Activated CD4-positive, alpha-beta T cell treated with anti-CD3 and anti-CD28 coated beads, Interleukin-2, amount 10 ng/mL, durations not matched to agents 7 days and 5 days (primary cell): ENCODE measurements at regions not wholly inside any gene's neighbourhood (a gene's known extent, or its start where the extent isn't known, plus 50 kb on each side); places are given as distances from the start of the nearest gene placed in this dataset.
"Not testable (repeated sequence)": the region's sequence is repeated elsewhere in the genome, so short reads cannot be mapped to it uniquely, and the experiment has no call there.

Experiments
- CTCF ChIA-PET: fragments of 350-600 bp; sonication (Branson Sonifier 250); formaldehyde crosslinking; loops from one replicate; lab custom pipeline; 2021; ENCODE audit warnings: antibody characterized with exemption; lab: Charles Lee
- POLR2A ChIA-PET: fragments of 350-600 bp; sonication (Branson Sonifier 250); formaldehyde crosslinking; loops from one replicate; lab custom pipeline; 2021; ENCODE audit warnings: antibody characterized with exemption; lab: Charles Lee
- DNase-seq: peaks from one replicate; pipeline ENCODE4 v3.0.0-alpha.2; 2020
- H3K27ac Mint-ChIP-seq: one replicate; pipeline ENCODE4 v1.8.0; 2021; ENCODE audit warnings: mild to moderate bottlenecking, moderate library complexity, mixed read lengths
- H3K27me3 Mint-ChIP-seq: one replicate; pipeline ENCODE4 v1.8.0; 2021; ENCODE audit warnings: mixed read lengths
- H3K36me3 Mint-ChIP-seq: one replicate; pipeline ENCODE4 v1.8.0; 2021; ENCODE audit warnings: low read depth, mixed read lengths
- H3K4me1 Mint-ChIP-seq: one replicate; pipeline ENCODE4 v1.8.0; 2021; ENCODE audit warnings: mixed read lengths
- H3K4me3 Mint-ChIP-seq: one replicate; pipeline ENCODE4 v1.8.0; 2021; ENCODE audit warnings: mild to moderate bottlenecking, moderate library complexity, mixed read lengths
- H3K9me3 Mint-ChIP-seq: one replicate; pipeline ENCODE4 v1.8.0; 2021; ENCODE audit warnings: mixed read lengths

DNA sequence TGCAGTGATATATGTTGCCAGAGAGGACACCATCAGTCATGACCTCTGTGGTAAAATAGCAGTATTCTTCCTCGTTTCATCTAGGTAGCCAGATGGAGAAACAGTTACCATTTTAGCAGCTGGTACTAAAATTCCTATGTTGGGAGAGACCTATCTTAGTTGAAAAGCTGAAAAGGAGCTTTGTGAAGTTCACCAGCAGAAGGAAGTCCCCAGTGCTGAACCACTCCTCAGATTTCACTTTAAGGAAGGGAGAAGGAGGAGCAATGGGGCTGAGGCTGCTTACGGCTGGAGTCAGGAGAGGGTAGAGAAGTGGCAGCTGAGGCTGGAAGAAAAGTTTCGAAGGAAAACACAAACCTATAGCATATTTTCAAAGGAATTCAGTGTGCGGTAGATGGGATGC, 103.7 kb downstream of the ATXN3L start:
- Mint-ChIP-seq H3K9me3 (peaks cover 2% of the 10 kb centered on the region), H3K4me3 (no peak overlapping the region)

GRCh38 chrX:13215729-13216128, 104.1 kb downstream of the ATXN3L start:
- ChIA-PET CTCF (interaction anchor here (1.3 kb wide), 1 partner anchor 10 kb away, joined by 3 read pairs; no protein-coding TSS in a partner anchor), POLR2A (no interaction called here)
- no peak overlapping the region for H3K27ac Mint-ChIP-seq
- H3K4me3 Mint-ChIP-seq = no peak overlapping the region
- no peak for DNase-seq
- H3K36me3 Mint-ChIP-seq = no peaks in the 10 kb centered on the region
- peaks cover 2% of the 10 kb centered on the region for H3K4me1 Mint-ChIP-seq
- H3K9me3 Mint-ChIP-seq = peaks cover 2% of the 10 kb centered on the region
- H3K27me3 Mint-ChIP-seq = no peaks in the 10 kb centered on the region

More for the DNA sequence above, 103.7 kb downstream of the ATXN3L start:
- Mint-ChIP-seq H3K27ac (no peak overlapping the region), H3K27me3 (no peaks in the 10 kb centered on the region), H3K36me3 (no peaks in the 10 kb centered on the region), H3K4me1 (peaks cover 6% of the 10 kb centered on the region)
- no peak for DNase-seq
- CTCF ChIA-PET = interaction anchor here (1.3 kb wide), 1 partner anchor 9 kb away, joined by 3 read pairs; no protein-coding TSS in a partner anchor
- POLR2A ChIA-PET = no interaction called here

- Mint-ChIP-seq H3K4me1 (peaks cover 2% of the 10 kb centered on the region), H3K27ac (no peak overlapping the region), H3K27me3 (no peaks in the 10 kb centered on the region), H3K4me3 (no peak overlapping the region), H3K36me3 (no peaks in the 10 kb centered on the region), H3K9me3 (peaks cover 5% of the 10 kb centered on the region)
- DNase-seq = no peak
- CTCF ChIA-PET = interaction anchor here (0.7 kb wide), 1 partner anchor 28 kb away, joined by 6 read pairs; no protein-coding TSS in a partner anchor
- POLR2A ChIA-PET = no interaction called here
Measured at GRCh38 chrX:13212191-13212651, 107.6 kb downstream of the ATXN3L start.

DNA sequence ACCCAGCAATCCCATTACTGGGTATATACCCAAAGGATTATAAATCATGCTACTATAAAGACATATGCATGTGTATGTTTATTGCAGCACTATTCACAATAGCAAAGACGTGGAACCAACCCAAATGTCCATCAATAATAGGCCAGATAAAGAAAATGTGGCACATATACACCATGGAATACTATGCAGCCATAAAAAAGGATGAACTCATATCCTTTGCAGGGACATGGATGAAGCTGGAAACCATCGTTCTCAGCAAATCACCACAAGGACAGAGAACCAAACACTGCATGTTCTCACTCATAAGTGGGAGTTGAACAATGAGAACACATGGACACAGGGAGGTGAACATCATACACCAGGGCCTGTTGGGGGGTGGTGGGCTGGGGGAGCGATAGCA, 109.7 kb downstream of the ATXN3L start:
- H3K9me3 Mint-ChIP-seq, CTCF ChIA-PET, DNase-seq, H3K27ac Mint-ChIP-seq, H3K4me1 Mint-ChIP-seq, H3K36me3 Mint-ChIP-seq, H3K4me3 Mint-ChIP-seq, POLR2A ChIA-PET, H3K27me3 Mint-ChIP-seq: not testable (repeated sequence)

- H3K36me3 Mint-ChIP-seq, H3K27ac Mint-ChIP-seq, H3K27me3 Mint-ChIP-seq, CTCF ChIA-PET, POLR2A ChIA-PET, H3K4me3 Mint-ChIP-seq, H3K4me1 Mint-ChIP-seq, DNase-seq, H3K9me3 Mint-ChIP-seq: not testable (repeated sequence)
Measured at GRCh38 chrX:13209704-13210103, 110.1 kb downstream of the ATXN3L start.

- ChIA-PET POLR2A (no interaction called here), CTCF (interaction anchor here (1.6 kb wide), 1 partner anchor 28 kb away, joined by 3 read pairs; no protein-coding TSS in a partner anchor)
- H3K4me1 Mint-ChIP-seq = peaks cover 2% of the 10 kb centered on the region
- H3K9me3 Mint-ChIP-seq = peaks cover 3% of the 10 kb centered on the region
- DNase-seq = no peak
- H3K36me3 Mint-ChIP-seq = no peaks in the 10 kb centered on the region
- H3K4me3 Mint-ChIP-seq = no peak overlapping the region
- H3K27me3 Mint-ChIP-seq = no peaks in the 10 kb centered on the region
- H3K27ac Mint-ChIP-seq = no peak overlapping the region
Measured at GRCh38 chrX:13208281-13208935, 111.4 kb downstream of the ATXN3L start.

- Mint-ChIP-seq H3K4me3 (no peak overlapping the region), H3K4me1 (no peaks in the 10 kb centered on the region), H3K27ac (no peak overlapping the region), H3K9me3 (no peaks in the 10 kb centered on the region), H3K36me3 (no peaks in the 10 kb centered on the region), H3K27me3 (no peaks in the 10 kb centered on the region)
- DNase-seq = no peak
- CTCF ChIA-PET = interaction anchor here (1.4 kb wide), 1 partner anchor 256 kb away, joined by 3 read pairs; no protein-coding TSS in a partner anchor
- POLR2A ChIA-PET = no interaction called here
Measured at GRCh38 chrX:13203271-13203670, 116.6 kb downstream of the ATXN3L start.

DNA sequence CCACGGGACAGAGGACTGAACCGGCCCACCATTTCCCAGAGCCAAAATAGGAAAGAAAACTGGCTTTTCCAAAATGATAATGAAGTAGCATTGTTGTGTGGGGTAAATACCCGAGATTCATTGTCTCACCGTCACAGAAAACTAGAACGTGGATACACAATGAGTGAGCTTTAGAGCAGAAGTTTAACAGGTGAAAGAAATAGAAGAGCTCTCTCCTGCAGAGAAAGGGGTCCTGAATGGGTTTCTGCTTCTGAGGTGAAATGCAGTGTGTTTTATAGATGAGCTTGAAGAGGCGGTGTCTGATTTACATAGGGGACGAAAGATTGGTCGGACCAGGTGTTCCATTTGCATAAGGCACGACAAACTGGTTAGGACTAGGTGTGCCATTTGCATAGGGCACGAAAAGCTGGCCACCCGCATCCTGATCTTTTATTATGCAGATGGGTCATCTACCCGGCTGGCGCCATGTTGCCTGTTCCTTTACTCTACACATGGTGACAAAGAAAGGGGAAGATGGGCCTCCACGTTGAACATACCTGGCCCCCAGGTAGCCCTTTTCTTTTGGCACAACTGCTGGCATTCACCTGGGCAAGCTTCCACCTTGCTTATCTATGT, 118.1 kb downstream of the ATXN3L start:
- ChIA-PET CTCF (interaction anchor here (1.3 kb wide), 1 partner anchor 27 kb away, joined by 4 read pairs; no protein-coding TSS in a partner anchor), POLR2A (no interaction called here)
- Mint-ChIP-seq H3K4me1 (no peaks in the 10 kb centered on the region), H3K4me3 (no peak overlapping the region), H3K9me3 (no peaks in the 10 kb centered on the region), H3K36me3 (no peaks in the 10 kb centered on the region), H3K27me3 (no peaks in the 10 kb centered on the region), H3K27ac (no peak overlapping the region)
- no peak for DNase-seq

DNA sequence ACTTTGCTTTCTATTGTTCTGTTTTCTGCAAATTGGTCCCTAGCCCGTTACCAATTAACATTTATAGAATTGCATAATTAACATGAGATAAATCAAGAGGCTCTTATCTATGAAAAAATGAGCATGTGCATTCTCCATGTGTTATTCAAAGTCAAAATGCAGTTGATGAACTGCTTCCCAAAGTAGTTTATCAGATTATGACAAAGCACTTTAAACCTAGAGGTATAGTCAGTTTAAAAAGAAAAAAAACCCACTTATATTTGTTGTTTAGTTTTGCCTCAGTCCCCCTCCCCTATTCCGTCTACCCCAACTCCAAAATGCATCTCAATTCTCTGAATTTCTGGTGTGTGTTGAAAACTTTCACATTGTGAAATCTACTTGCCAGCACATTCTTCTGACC, 119.5 kb downstream of the ATXN3L start:
- Mint-ChIP-seq H3K4me1 (no peaks in the 10 kb centered on the region), H3K27me3 (no peaks in the 10 kb centered on the region), H3K27ac (no peak overlapping the region), H3K9me3 (no peaks in the 10 kb centered on the region), H3K36me3 (no peaks in the 10 kb centered on the region), H3K4me3 (no peak overlapping the region)
- no peak for DNase-seq
- ChIA-PET POLR2A (no interaction called here), CTCF (interaction anchor here (0.5 kb wide), 1 partner anchor 305 kb away, joined by 5 read pairs; no protein-coding TSS in a partner anchor)

DNA sequence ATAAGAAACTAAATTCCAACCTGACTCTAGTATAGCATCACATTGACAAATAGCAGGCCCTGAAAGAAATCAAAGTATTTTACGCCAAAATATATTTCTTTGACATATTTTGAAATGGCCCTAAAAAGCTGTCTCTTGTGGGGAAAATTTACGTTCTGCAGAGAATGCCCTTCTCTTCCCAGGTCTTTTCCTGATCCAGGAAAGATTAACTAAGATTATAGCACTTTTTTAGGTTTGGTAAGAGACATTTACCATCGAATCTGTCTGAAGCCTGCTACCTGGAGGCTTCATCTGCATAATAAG, 121.1 kb downstream of the ATXN3L start:
- no peaks in the 10 kb centered on the region for H3K4me1 Mint-ChIP-seq
- H3K36me3 Mint-ChIP-seq = no peaks in the 10 kb centered on the region
- POLR2A ChIA-PET = no interaction called here
- no peak overlapping the region for H3K27ac Mint-ChIP-seq
- H3K27me3 Mint-ChIP-seq = no peaks in the 10 kb centered on the region
- no peaks in the 10 kb centered on the region for H3K9me3 Mint-ChIP-seq
- no peak overlapping the region for H3K4me3 Mint-ChIP-seq
- no peak for DNase-seq
- CTCF ChIA-PET = interaction anchor here (1.2 kb wide), 1 partner anchor 23 kb away, joined by 3 read pairs; no protein-coding TSS in a partner anchor

DNA sequence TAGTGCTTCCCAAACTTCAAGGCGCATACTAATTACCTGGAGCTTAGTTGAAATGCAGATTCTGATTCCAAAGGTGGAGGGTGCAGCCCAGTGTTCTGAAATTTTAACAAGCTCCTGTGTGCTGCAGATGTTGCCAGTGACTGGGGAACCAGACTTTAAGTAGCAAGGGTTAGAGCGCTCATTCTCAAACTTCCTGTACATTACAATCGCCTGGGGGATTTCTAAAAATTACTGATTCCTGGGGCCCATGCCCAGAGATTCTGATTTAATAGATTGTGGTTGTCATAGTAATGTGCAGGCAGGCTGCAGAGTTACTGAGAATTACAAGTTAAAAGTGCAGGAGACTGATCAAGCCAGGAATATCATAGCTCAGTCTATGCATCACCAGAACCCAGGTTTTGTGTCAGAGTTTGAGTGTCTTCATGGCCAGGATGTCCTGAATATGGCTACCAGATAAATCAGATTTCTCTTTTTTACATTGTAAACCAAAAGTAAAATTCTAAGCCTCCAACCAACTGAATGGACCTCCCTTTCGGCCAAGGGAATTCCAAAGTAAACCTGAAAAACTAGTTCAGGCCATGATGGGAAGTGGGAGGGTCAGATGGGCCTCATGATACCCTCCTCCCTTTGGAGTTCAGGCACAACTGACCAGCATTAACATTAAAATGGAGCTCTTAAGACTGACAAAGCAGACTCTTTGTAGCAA, 121.6 kb downstream of the ATXN3L start:
- H3K4me1 Mint-ChIP-seq = no peaks in the 10 kb centered on the region
- CTCF ChIA-PET = interaction anchor here (0.7 to 1.2 kb wide), 3 partner anchors 22 to 287 kb away, joined by 3 read pairs; no protein-coding TSS in a partner anchor
- POLR2A ChIA-PET = no interaction called here

DNA sequence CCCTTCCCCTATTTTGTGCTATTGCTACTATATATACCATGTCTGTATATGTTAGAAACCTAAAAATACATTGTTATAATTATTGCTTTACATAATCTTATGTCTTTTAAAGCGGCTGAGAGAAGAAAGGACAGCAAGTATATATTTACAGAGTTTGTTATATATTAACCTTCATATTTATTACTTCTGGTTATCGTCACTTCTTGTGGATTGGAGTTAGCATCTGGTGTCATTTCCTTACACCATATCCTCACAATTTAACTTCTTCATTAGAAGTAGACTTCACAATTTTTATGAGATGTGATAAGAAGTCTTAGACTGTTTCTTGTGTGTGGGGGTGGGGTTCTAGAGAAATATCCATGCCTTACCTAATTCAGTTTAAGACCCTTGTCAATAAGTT, 123.1 kb downstream of the ATXN3L start:
- no peak overlapping the region for H3K4me3 Mint-ChIP-seq
- CTCF ChIA-PET = no interaction called here
- H3K4me1 Mint-ChIP-seq = no peaks in the 10 kb centered on the region
- H3K9me3 Mint-ChIP-seq = no peaks in the 10 kb centered on the region
- H3K27me3 Mint-ChIP-seq = no peaks in the 10 kb centered on the region
- no peak for DNase-seq
- no peak overlapping the region for H3K27ac Mint-ChIP-seq
- POLR2A ChIA-PET = no interaction called here
- H3K36me3 Mint-ChIP-seq = no peaks in the 10 kb centered on the region

More for the DNA sequence above, 121.6 kb downstream of the ATXN3L start:
- H3K4me3 Mint-ChIP-seq = no peak overlapping the region
- no peak for DNase-seq
- H3K36me3 Mint-ChIP-seq = no peaks in the 10 kb centered on the region
- no peaks in the 10 kb centered on the region for H3K27me3 Mint-ChIP-seq
- no peaks in the 10 kb centered on the region for H3K9me3 Mint-ChIP-seq
- H3K27ac Mint-ChIP-seq = no peak overlapping the region

DNA sequence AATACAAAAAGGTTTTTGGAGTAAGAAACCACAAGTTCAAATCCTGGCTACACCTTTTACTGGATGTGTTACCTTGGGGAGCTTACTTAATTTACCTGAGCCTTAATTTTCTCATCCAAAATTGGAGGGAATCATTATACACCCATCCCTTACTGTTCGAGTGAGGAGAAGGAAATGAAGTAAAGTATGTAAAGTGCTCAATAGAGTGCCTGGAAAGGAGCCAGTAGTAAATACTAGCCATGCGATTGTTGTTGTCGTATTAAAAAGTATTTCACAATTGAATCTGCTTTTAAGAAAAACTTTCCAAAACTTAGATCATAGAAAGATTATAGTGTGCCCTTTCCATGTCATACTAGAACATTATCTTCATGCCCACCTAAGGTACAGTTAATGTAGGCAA, 124.5 kb downstream of the ATXN3L start:
- Mint-ChIP-seq H3K9me3 (no peaks in the 10 kb centered on the region), H3K4me3 (no peak overlapping the region), H3K27ac (no peak overlapping the region), H3K4me1 (no peaks in the 10 kb centered on the region), H3K36me3 (no peaks in the 10 kb centered on the region), H3K27me3 (no peaks in the 10 kb centered on the region)
- DNase-seq = no peak
- ChIA-PET POLR2A (no interaction called here), CTCF (no interaction called here)
